GM19463 (cell line): ENCODE measurements at regions not wholly inside any gene's neighbourhood (a gene's known extent, or its start where the extent isn't known, plus 50 kb on each side); places are given as distances from the start of the nearest gene placed in this dataset.
"Not testable (repeated sequence)": the region's sequence is repeated elsewhere in the genome, so short reads cannot be mapped to it uniquely, and the experiment has no call there.

Experiments
- ATAC-seq: cut with Tn5 transposase; IDR thresholded peaks from one replicate; pipeline ENCODE4 v1.9.1; 2021; ENCODE audit warnings: mild to moderate bottlenecking, moderate library complexity; ENCODE audit not compliant: unreplicated experiment

GRCh38 chr7:118404211-118404610 is 179.7 kb downstream of the ANKRD7 start:
- no peak for ATAC-seq

DNA sequence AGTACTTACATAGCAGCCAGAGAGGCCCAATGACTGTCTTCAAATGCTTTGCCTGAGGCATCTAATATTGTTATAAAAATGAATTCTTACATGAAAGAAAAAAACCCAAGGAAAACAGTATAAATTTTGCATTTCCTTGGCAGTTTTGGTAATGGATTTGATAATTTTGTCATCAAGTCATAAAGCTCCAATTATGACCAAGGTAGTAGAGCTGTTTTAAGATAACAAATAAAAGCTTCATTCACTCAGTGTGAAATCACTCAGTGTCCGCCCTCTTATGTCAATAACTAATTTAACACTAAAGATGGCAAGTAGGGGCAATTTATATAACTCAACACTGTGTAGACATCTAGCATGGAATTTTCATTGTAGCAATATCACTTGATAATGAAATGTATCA is 193.9 kb downstream of the ANKRD7 start:
- ATAC-seq, result no peak

GRCh38 chr7:118420888-118421287 is 196.4 kb downstream of the ANKRD7 start:
- no peak for ATAC-seq

DNA sequence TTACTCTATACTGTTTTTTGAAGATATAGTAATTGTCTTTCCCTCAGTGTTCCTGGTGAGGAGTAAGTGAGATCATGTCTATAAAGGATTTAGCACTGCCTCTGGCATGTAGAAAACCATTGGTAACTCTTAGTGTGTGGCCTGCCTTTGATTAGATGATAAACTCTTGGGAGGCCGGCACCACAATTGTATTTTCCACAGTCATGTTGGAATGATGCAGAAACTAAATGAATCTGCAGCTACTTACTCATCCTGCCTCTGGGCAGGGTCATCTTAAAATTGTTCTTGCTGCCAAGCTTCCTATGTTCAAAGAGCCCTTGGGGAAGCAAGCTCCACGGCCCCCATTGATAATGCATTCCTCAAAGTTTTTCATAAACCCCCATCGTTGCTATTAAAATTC is 204.6 kb downstream of the ANKRD7 start:
- ATAC-seq, result no peak

- no peak for ATAC-seq
Measured at GRCh38 chr7:118436663-118437062, 212.2 kb downstream of the ANKRD7 start.

DNA sequence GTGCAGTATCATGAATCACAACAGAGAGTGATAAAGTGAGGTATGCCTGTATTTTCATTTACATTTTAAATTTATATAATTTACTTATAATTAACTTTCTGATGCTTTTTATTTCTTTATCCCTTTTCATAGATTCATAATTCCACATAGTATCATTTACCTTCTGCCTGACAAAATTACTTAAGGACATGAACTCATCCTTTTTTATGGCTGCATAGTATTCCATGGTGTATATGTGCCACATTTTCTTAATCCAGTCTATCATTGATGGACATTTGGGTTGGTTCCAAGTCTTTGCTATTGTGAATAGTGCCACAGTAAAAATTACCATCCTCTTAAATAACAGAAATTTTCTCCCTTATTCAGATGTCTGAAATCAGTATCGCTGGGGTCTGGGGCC is 224.5 kb downstream of the ANKRD7 start:
- ATAC-seq, result not testable (repeated sequence)

- ATAC-seq, result no peak
Measured at GRCh38 chr7:118449797-118450567, 225.5 kb downstream of the ANKRD7 start.

- ATAC-seq, result peak; percentile 58
Measured at GRCh38 chr7:118452128-118452527, 227.6 kb downstream of the ANKRD7 start.

- ATAC-seq, result no peak
Measured at GRCh38 chr7:118467381-118467780, 242.9 kb downstream of the ANKRD7 start.

GRCh38 chr7:118472581-118472980 is 248.1 kb downstream of the ANKRD7 start:
- no peak for ATAC-seq

- no peak for ATAC-seq
Measured at GRCh38 chr7:118473271-118473670, 248.8 kb downstream of the ANKRD7 start.

- no peak for ATAC-seq
Measured at GRCh38 chr7:118476036-118476435, 251.5 kb downstream of the ANKRD7 start.

DNA sequence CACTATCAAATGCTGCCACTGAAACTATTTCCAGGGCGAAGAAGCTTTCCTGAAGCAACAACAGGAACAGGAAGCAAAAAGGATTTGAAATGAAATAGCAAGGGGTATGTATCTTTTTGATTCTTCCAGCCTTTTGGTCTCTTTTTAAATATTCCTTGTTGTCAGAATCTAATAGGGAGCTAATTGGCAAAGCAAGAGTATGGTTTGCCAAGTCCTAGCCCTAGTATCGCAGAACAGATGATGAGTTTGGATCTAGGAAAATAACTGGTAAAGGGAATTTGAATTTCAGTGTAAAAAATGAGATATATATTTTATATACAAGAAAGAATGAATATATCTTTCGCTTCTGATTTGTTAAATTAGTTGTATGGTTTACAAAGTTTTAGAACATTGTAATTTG is 252.5 kb downstream of the ANKRD7 start:
- no peak for ATAC-seq

GRCh38 chr7:118478236-118478635 is 253.7 kb downstream of the ANKRD7 start:
- no peak for ATAC-seq

- ATAC-seq, result no peak
Measured at GRCh38 chr7:118478931-118479330, 254.4 kb downstream of the ANKRD7 start.

GRCh38 chr7:118492466-118492865 is 268.0 kb downstream of the ANKRD7 start:
- no peak for ATAC-seq

- no peak for ATAC-seq
Measured at GRCh38 chr7:118496138-118496644, 271.7 kb downstream of the ANKRD7 start.

- ATAC-seq, result no peak
Measured at GRCh38 chr7:118502235-118502634, 277.7 kb downstream of the ANKRD7 start.

GRCh38 chr7:118511146-118511545 is 286.6 kb downstream of the ANKRD7 start:
- no peak for ATAC-seq

DNA sequence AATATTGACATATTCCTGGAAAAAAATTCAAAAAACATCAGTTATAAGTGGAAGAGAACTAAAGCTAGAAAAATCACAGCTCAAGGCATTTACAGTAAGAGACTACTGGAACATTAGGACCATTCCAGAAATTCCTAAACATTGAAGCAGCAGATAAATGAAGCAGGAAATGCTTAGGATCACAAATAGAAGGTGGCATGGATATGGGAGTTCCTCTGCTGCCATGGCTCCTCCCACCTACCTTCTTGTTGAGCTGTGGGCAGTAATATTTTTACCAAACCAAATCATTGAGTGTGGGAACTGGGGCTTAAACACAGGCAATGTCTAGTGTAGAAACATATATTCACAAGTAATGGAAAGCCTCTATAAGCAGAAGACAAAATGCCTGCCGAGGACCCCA is 292.8 kb downstream of the ANKRD7 start:
- no peak for ATAC-seq

DNA sequence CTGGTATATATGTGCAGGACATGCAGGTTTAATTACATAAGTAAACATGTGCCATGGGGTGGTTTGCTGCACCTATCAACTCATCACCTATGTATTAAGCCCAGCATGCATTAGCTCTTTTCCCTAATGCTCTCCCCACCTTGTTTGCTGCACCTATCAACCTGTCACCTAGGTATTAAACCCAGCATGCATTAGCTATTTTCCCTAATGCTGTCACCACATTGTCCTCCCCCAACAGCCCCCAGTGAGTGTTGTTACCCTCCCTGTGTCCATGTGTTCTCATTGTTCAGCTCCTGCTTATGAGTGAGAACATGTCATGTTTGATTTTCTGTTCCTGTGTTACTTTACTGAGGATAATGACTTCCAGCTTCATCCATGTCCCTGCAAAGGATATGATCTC is 300.5 kb downstream of the ANKRD7 start:
- no peak for ATAC-seq

GRCh38 chr7:118531566-118531965 is 307.1 kb downstream of the ANKRD7 start:
- ATAC-seq, result no peak

- ATAC-seq, result no peak
Measured at GRCh38 chr7:118559207-118559606, 334.7 kb downstream of the ANKRD7 start.
